DND-41 (cell line): ENCODE measurements at regions not wholly inside any gene's neighbourhood (a gene's known extent, or its start where the extent isn't known, plus 50 kb on each side); places are given as distances from the start of the nearest gene placed in this dataset.

ENCODE experiments used
- EZH2 ChIP-seq: IDR thresholded peaks from 3 replicates; pipeline ENCODE4 v1.6.1; 2012; ENCODE audit warnings: borderline replicate concordance, low read depth, mild to moderate bottlenecking, moderate library complexity, low read length, inconsistent platforms; ENCODE audit not compliant: severe bottlenecking
- TF ChIP-seq, protein P1 (sequence below): IDR thresholded peaks from 2 replicates; pipeline ENCODE4 v1.5.1; 2012; ENCODE audit warnings: borderline replicate concordance, low read length, moderate library complexity, mild to moderate bottlenecking; ENCODE audit not compliant: poor library complexity, severe bottlenecking; ENCODE audit errors: extremely low read depth

DNA sequence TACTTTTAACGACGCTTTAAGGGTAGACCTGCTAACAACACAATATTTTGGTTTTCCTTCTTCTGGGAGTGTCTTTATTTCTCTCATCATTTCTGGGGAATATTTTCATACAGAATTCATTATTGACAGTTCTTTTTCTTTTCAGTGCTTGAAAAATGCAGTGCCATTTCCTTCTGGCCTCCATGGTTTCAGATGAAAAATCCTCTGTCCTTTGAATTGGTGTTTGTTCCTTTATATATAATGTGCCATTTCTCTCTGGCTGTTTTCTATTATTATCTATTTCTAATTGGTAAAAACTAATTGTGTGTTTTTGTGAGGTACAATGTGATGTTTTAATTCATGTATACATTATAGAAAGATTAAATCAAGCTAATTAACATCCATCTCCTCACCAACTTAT, 194.3 kb upstream of the S1PR3 start:
- TF ChIP-seq EZH2, result no peak
- TF ChIP-seq, protein P1, sequence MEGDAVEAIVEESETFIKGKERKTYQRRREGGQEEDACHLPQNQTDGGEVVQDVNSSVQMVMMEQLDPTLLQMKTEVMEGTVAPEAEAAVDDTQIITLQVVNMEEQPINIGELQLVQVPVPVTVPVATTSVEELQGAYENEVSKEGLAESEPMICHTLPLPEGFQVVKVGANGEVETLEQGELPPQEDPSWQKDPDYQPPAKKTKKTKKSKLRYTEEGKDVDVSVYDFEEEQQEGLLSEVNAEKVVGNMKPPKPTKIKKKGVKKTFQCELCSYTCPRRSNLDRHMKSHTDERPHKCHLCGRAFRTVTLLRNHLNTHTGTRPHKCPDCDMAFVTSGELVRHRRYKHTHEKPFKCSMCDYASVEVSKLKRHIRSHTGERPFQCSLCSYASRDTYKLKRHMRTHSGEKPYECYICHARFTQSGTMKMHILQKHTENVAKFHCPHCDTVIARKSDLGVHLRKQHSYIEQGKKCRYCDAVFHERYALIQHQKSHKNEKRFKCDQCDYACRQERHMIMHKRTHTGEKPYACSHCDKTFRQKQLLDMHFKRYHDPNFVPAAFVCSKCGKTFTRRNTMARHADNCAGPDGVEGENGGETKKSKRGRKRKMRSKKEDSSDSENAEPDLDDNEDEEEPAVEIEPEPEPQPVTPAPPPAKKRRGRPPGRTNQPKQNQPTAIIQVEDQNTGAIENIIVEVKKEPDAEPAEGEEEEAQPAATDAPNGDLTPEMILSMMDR, result no peak
